Cardiac fibroblast (primary cell): ENCODE measurements at regions not wholly inside any gene's neighbourhood (a gene's known extent, or its start where the extent isn't known, plus 50 kb on each side); places are given as distances from the start of the nearest gene placed in this dataset.

ENCODE experiments used
- DNase-seq, 2 donors: peaks; one replicate each; pipeline versions ENCODE4 v3.0.0 to v3.0.0-alpha.2; 2010; ENCODE audit warnings: low read depth in 2 of 2
- H3K4me3 ChIP-seq, 2 donors: replicated peaks in 1 of 2; 1 replicate in 1 of 2; 2 replicates in 1 of 2; pipeline ENCODE4 v1.5.1; 2011; ENCODE audit warnings: low read depth in 2 of 2, low read length in 2 of 2, mild to moderate bottlenecking in 2 of 2, moderate library complexity in 1 of 2
- TF ChIP-seq, protein P1 (sequence below): IDR thresholded peaks from one replicate; pipeline ENCODE4 v1.5.1; 2011; ENCODE audit warnings: low read depth, mild to moderate bottlenecking, low read length, inconsistent platforms

GRCh38 chr6:92922216-92922806 lies 497.0 kb downstream of the EPHA7 start:
- DNase-seq = no peak
- H3K4me3 ChIP-seq = no peak overlapping the region
- TF ChIP-seq, protein P1, sequence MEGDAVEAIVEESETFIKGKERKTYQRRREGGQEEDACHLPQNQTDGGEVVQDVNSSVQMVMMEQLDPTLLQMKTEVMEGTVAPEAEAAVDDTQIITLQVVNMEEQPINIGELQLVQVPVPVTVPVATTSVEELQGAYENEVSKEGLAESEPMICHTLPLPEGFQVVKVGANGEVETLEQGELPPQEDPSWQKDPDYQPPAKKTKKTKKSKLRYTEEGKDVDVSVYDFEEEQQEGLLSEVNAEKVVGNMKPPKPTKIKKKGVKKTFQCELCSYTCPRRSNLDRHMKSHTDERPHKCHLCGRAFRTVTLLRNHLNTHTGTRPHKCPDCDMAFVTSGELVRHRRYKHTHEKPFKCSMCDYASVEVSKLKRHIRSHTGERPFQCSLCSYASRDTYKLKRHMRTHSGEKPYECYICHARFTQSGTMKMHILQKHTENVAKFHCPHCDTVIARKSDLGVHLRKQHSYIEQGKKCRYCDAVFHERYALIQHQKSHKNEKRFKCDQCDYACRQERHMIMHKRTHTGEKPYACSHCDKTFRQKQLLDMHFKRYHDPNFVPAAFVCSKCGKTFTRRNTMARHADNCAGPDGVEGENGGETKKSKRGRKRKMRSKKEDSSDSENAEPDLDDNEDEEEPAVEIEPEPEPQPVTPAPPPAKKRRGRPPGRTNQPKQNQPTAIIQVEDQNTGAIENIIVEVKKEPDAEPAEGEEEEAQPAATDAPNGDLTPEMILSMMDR = no peak

GRCh38 chr6:92915466-92915865 lies 503.9 kb downstream of the EPHA7 start:
- DNase-seq = no peak
- no peak overlapping the region for H3K4me3 ChIP-seq
- TF ChIP-seq, protein P1 = no peak

- no peak for DNase-seq
- TF ChIP-seq, protein P1 = no peak
- no peak overlapping the region for H3K4me3 ChIP-seq
These were observed 508.1 kb downstream of the EPHA7 start for GRCh38 chr6:92911301-92911700.

- TF ChIP-seq, protein P1 = no peak
- no peak for DNase-seq
- H3K4me3 ChIP-seq = no peak overlapping the region
These were observed 508.7 kb downstream of the EPHA7 start for GRCh38 chr6:92910646-92911045.

DNA sequence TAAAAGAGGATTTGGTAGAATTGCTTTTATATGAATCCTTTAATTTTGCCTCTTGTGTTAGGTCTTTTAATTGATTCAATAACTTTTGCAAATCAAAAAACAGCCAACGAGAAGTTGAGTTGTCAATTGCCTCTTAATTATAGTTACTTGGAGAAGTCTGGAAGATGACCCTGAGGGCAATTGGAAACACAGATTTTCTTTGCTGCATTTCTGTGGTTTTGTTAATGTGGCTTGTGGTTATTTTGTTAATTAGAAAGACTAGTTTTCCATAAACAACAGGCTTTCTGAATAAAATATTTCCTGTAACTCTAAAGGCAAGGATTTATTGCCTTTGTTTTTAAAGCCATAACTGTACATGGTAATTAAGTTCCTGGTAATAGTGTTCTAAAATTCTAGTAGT lies 513.0 kb downstream of the EPHA7 start:
- no peak for DNase-seq
- H3K4me3 ChIP-seq = no peak overlapping the region
- TF ChIP-seq, protein P1 = no peak

GRCh38 chr6:92893741-92894140 lies 525.6 kb downstream of the EPHA7 start:
- no peak overlapping the region for H3K4me3 ChIP-seq
- no peak for DNase-seq
- TF ChIP-seq, protein P1 = no peak

- TF ChIP-seq, protein P1 = no peak
- DNase-seq = no peak
These were observed 526.7 kb downstream of the EPHA7 start for GRCh38 chr6:92892626-92893170.

More at GRCh38 chr6:92892626-92893170, 526.7 kb downstream of the EPHA7 start:
- H3K4me3 ChIP-seq = no peak overlapping the region
